Choroid plexus epithelial cell (primary cell): ENCODE measurements at regions not wholly inside any gene's neighbourhood (a gene's known extent, or its start where the extent isn't known, plus 50 kb on each side); places are given as distances from the start of the nearest gene placed in this dataset.

Source experiments
- DNase-seq: peaks from one replicate; pipeline ENCODE4 v3.0.0-alpha.2; 2010; ENCODE audit warnings: low read depth
- H3K4me3 ChIP-seq: 2 replicates; pipeline ENCODE4 v1.5.1; 2011; ENCODE audit warnings: low read depth, mild to moderate bottlenecking, control low read depth, low read length, moderate library complexity
- CTCF ChIP-seq: conservative IDR thresholded peaks from 2 replicates; pipeline ENCODE4 v1.5.1; 2011; ENCODE audit warnings: low read depth, mild to moderate bottlenecking, control low read depth, inconsistent platforms, low read length, moderate library complexity

- no peak for DNase-seq
- TF ChIP-seq CTCF, result no peak
- no peak overlapping the region for H3K4me3 ChIP-seq
These were observed 1068.9 kb upstream of the RAG2 start for GRCh38 chr11:37666960-37667359.

- peak; percentile 64 for DNase-seq
- TF ChIP-seq CTCF, result peak; percentile 71
- H3K4me3 ChIP-seq, result no peak overlapping the region
These were observed 1059.6 kb upstream of the RAG2 start for GRCh38 chr11:37657645-37658044.

GRCh38 chr11:37647767-37648166 is 1049.7 kb upstream of the RAG2 start:
- no peak for DNase-seq
- no peak for TF ChIP-seq CTCF
- no peak overlapping the region for H3K4me3 ChIP-seq

GRCh38 chr11:37643968-37644367 is 1045.9 kb upstream of the RAG2 start:
- no peak for DNase-seq

GRCh38 chr11:37642296-37642695 is 1044.3 kb upstream of the RAG2 start:
- no peak for TF ChIP-seq CTCF

More at GRCh38 chr11:37643968-37644367, 1045.9 kb upstream of the RAG2 start:
- H3K4me3 ChIP-seq, result no peak overlapping the region
- TF ChIP-seq CTCF, result no peak

GRCh38 chr11:37632748-37633147 is 1034.7 kb upstream of the RAG2 start:
- TF ChIP-seq CTCF, result no peak
- no peak for DNase-seq
- no peak overlapping the region for H3K4me3 ChIP-seq

More at GRCh38 chr11:37642296-37642695, 1044.3 kb upstream of the RAG2 start:
- DNase-seq, result no peak
- no peak overlapping the region for H3K4me3 ChIP-seq

- H3K4me3 ChIP-seq, result no peak overlapping the region
- DNase-seq, result no peak
- no peak for TF ChIP-seq CTCF
These were observed 1032.8 kb upstream of the RAG2 start for GRCh38 chr11:37630866-37631265.
